Neural progenitor cell (in vitro differentiated cells): ENCODE measurements at regions not wholly inside any gene's neighbourhood (a gene's known extent, or its start where the extent isn't known, plus 50 kb on each side); places are given as distances from the start of the nearest gene placed in this dataset.

Experiments used
- EZH2 ChIP-seq: fragments of 200-600 bp; sonication (generic); IDR thresholded peaks from 2 replicates; pipeline ENCODE4 v1.6.1; 2017; ENCODE audit warnings: antibody characterized with exemption, mild to moderate bottlenecking, moderate library complexity
- EZH2phosphoT487 ChIP-seq: fragments of 200-600 bp; sonication (generic); IDR thresholded peaks from 2 replicates; pipeline ENCODE4 v1.6.1; 2017; ENCODE audit warnings: antibody characterized with exemption
- TF ChIP-seq, protein P1 (sequence below): fragments of 200-600 bp; sonication (generic); IDR thresholded peaks from 2 replicates; pipeline ENCODE4 v1.5.1; 2017; ENCODE audit warnings: antibody characterized with exemption, mild to moderate bottlenecking

DNA sequence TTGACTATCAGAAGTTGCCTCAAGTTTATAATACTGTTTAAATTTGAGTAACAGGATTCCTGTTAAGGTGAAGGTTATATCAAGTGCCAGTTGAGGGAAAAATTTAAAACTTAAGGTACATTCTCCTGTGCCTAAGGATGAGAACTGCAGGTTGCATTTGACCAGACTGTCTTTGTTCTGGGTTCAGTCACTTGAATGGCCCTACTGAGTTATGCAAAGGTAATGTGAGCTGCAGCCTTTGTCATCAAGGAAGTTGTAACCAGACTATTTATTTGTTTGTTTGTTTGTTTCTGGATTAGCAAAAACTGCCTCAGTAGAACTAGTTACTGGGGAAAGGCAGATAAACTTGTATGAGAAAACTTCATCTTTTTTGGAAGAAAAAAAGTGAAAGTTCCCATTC lies 131.9 kb downstream of the ATOH1 start:
- no peak for TF ChIP-seq EZH2
- TF ChIP-seq, protein P1, sequence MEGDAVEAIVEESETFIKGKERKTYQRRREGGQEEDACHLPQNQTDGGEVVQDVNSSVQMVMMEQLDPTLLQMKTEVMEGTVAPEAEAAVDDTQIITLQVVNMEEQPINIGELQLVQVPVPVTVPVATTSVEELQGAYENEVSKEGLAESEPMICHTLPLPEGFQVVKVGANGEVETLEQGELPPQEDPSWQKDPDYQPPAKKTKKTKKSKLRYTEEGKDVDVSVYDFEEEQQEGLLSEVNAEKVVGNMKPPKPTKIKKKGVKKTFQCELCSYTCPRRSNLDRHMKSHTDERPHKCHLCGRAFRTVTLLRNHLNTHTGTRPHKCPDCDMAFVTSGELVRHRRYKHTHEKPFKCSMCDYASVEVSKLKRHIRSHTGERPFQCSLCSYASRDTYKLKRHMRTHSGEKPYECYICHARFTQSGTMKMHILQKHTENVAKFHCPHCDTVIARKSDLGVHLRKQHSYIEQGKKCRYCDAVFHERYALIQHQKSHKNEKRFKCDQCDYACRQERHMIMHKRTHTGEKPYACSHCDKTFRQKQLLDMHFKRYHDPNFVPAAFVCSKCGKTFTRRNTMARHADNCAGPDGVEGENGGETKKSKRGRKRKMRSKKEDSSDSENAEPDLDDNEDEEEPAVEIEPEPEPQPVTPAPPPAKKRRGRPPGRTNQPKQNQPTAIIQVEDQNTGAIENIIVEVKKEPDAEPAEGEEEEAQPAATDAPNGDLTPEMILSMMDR, result no peak
- TF ChIP-seq EZH2phosphoT487, result no peak
